Activated T-helper 9 cell treated with anti-CD3 and anti-CD28 coated beads, Interleukin-2, amount 50 U/mL, for 16 hours (primary cell): ENCODE measurements at regions not wholly inside any gene's neighbourhood (a gene's known extent, or its start where the extent isn't known, plus 50 kb on each side); places are given as distances from the start of the nearest gene placed in this dataset.

ENCODE experiments used
- DNase-seq: peaks from one replicate; pipeline ENCODE4 v3.0.0-alpha.2; 2020; ENCODE audit warnings: low read depth

GRCh38 chr12:4858386-4858785, 51.3 kb upstream of the KCNA1 start:
- DNase-seq = no peak

- DNase-seq = no peak
Measured at GRCh38 chr12:4859478-4860210, 50.1 kb upstream of the KCNA1 start.
